Pulmonary artery endothelial cell (primary cell): ENCODE measurements at regions not wholly inside any gene's neighbourhood (a gene's known extent, or its start where the extent isn't known, plus 50 kb on each side); places are given as distances from the start of the nearest gene placed in this dataset.
"Not testable (repeated sequence)": the region's sequence is repeated elsewhere in the genome, so short reads cannot be mapped to it uniquely, and the experiment has no call there.

Source experiments
- DNase-seq: peaks from one replicate; pipeline ENCODE4 v3.0.0-alpha.2; 2011; ENCODE audit warnings: low read depth, low spot score

DNA sequence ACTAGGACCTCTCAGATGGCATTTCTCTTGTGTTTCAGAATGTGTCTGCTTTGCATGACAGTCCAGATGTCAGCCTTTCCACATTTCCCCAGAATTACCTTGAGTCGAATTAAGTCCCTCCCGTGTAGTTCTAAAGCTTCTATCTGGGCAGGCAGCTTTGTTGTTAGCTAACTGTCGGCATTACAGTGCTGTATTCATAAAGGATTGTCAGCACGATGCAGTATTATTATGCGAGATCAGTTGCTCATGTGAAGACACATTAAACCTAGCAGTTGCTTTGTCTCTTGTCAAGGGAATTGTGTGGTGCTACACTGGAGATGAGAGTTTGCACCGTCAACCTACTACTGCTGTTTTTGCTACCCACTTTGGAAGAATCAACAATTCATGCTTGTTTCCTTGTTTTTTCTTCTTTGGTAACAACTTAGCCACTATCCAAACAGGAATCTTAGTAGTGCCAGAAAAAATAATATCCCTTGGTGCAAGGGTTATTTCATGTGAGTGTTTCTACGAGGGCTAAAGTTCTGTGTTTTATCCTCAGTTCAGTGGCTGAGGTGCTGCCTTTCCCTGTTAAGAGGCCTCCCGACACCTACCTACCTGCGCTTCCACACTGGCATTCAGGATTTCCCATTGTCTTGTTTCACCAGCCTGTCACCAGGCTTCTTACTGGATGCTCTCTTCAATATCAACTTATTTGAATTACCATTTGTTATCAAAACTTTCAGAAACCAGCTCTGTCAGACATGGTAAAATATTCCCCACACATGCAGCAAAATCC is 297.9 kb upstream of the G2E3 start:
- DNase-seq = no peak

DNA sequence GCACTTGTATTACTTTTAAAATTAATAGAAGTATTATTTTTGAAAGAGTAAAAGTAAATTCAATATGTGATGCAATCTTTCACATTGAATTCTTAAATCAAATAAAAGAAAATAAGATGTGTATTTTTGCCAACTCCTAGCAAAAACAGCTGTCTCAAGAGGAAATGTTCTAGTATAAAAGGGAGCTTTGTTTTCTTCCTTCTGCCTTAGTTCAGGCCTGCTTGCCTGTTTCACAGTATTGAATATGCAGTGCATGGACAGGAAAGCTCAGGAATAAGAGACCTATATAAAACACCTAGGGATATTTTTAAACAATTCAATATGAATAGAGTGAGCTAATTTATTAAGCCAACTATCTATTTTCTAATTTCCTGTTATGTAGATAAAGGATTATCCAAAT is 294.8 kb upstream of the G2E3 start:
- DNase-seq = no peak

DNA sequence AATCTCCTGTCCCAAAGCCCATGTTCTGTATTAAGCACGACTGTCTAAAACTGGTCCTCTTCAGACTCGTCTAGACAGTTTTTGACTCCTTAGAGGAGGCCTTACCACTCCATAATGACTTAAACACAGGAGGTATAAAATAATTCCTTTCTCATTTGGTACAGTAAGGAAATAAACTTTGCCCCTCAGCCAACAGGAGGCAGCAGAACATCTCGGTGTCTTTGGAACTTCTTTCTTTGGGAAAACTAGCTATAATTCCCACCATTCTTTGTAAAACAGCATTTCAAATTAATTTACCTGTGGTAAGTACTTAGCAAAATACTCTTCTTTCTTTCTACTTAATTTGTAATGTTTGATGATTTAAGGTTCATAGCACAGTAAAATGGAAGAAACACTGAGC is 292.7 kb upstream of the G2E3 start:
- DNase-seq = no peak

DNA sequence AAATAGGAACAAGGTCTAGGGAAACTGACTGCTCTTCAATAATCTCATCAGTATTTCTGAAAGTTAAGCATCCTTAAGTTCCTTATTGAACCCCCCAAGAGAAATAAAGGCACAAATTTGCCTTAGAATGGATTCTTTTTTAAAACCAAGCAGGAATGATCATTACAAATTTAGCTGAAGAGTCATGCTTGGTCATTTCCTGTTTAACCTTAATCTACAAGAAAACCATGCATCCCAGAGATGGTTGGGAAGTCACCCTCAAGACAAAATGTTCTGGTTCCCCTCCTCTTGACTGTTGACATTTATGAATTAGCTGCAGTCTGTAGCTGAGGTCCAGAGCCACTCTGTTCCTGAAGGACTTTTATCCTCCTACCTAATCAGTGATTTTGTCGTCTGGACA is 291.8 kb upstream of the G2E3 start:
- DNase-seq = no peak

DNA sequence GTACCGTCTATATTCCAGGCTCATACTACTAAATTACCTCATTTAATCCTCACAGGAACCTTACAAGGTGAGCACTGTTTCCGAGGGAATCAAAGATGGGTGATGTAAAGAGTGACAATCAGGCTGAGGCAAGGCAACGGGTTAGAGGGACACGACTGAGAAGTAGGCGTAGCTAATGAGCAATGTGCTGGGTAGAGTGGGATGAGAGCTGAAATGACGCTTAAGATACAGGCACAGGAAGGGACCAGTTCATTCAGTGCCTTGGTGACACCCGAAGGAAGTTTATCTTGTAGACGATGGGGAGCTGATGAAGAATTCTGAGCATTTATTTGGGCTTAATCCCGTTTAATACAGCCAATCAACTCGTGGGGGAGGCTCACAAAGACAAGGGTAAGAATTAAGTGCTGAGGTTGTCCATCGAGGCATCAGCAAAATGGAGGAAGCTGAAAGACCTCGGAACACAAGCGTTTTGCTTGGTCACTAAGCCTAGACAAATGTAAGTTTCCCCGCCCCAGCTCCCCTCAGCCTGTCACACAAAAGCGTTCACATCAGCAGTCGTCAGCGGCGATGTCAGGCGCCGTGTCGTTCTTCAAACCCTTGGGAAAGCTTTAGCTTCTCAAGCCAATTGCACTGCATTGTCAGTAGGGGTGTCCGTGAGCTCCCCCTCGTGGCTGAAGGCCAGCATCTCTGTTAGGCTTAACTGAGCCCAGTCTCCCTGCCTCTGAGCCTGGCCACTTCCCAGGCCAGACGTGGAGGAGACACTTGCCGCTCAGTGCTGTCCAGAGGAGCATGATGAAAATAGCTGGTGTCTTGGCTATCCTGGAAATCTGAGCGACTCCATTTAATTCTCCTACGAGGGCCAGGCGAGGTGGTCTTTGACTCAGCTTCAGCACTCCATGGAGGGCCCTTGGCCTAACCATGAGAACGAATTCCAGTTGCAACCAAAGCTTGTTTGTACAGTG is 288.5 kb upstream of the G2E3 start:
- peak; percentile 47 for DNase-seq

DNA sequence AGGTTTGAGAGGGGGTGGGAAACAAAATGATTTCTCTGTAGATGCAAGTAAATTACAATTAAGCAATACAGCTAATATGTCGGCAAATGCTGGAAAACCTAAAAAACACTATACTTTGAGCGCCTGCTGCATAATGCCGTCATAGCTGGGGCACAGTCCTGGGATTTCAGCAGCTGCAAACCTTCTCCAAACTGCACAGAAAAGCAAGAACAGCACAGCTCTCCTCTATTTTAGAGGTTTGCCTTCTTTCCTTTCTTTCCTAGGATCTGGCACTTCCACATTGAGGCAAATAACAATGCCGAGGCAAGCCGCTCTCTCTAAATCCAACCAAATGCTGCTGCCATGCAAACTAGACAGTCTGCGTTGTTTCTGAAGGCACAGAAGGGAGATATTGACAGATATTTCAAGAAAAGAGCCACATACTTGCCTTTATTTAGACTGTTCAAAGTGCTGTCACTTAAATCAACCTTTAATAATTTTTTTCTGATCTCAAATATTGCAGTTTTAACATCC is 287.1 kb upstream of the G2E3 start:
- no peak for DNase-seq

DNA sequence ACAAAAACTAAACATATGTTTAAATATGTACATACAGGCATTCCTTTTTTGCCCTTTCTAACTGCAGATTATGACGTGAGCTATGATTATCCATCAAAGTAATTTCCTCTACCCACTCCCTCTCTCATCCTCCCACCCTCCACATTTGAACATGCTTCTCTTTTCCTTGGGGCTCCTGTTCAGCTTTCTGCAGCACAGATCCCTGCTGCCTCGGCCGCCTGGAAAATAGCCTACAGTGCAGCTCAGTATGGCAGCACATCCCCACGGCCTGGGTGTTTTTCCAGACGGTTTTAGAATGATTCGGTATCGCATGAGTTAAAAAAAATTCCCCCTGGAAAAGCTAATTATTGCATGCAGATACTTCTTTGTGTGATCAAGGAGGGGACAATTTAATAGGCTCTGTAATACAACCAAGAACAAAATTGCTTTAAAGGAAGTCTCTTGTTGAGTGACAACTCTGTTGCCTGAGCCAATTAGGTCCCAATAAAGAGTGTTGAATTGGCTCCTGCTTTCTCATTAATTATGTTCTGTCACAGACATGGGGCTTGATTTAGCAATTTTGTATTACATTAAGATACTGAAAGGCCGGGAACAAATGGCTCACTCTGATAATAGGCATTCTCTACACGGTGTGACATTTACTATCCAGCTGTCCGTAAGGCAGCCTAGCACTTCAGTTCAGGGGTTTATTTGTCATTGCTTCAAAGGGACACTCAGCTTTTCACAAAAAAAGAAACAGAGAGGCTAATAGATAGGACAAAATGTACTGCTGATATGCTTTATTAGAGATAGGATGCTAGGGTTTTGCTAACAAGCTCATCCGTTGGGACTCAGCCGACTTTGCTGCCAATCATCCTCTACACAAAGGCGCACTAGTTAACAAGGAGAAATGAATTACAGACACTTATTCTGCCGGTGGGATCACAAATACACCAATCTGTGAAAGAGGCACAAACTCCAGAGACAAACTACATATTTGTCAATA is 285.8 kb upstream of the G2E3 start:
- DNase-seq = no peak

DNA sequence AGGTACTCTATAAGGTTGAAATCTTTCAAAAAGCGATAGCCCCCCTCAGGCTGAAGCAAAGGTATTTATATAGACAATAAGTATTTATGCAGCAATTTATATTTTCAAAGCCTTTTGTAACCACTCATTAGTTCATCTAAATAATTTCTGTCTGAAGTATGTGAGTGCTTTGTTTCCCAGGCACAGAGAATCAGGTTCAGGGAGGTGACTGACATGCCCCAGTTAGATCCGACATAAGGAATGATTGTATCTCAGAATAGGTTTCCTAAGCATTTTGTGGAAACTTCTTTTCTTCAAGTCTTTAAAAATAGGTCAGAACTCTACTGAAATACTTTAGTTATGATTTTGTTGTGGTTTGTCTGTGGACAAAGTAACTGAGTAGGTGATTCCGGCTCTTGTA is 283.4 kb upstream of the G2E3 start:
- DNase-seq = no peak

DNA sequence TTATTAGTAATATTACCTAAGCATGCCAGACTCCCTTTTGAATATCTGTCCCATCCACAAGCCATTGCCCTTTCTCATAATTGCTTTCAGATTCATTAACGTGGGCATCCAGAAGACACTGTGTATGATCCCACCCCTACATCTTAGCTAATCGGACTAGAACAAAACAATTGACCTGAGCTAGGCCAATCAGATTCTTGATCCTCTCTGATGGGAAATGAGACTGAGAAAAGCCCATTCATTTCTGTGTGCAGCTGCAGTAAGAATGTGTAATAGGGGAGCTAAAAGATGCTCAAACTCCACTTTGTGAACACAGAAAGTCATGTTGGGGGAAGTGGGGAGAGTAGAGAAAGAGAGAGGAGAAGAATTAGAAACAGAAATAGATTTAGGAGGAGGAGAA is 281.7 kb upstream of the G2E3 start:
- no peak for DNase-seq

DNA sequence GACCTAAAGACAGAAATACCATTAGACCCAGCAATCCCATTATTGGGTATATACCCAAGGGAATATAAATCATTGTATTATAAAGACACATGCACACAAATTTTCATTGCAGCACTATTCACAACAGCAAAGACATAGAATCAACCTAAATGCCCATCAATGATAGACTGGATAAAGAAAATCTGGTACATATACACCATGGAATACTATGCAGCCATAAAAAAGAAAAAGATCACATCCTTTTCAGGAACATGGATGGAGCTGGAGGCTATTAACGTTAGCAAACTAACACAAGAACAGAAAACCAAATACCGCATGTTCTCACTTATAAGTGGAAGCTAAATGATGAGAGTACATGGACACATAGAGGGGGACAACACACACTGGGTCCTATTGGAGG is 280.1 kb upstream of the G2E3 start:
- DNase-seq = not testable (repeated sequence)

DNA sequence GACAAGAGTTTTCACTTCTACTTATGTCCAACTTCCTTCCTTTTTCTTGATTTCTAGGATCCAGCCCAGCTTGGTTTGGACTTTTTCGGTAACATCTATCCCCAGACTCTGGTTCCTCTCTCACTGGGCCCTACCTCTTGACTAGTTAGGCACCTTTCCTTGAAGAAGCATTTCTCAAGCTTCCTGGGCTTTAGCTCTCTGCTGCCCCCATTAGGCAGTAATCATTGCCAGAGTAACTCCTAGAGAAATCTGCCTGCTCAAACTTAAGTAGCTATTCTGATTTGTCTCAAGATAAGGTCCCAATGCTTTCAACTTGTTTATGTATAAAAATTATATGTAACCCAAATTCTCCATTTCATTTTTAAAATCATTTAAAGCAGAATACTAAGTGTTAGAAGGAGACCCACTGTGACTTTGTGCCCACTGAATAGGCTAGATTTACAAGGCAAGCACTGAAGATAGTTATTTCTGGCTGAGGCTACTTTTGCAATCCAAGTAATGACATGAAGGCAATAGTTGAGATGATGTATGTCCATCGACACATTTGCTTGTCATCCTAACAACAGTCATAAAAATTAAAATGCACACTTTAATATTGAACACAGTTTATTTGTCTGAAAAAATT is 275.0 kb upstream of the G2E3 start:
- no peak for DNase-seq

DNA sequence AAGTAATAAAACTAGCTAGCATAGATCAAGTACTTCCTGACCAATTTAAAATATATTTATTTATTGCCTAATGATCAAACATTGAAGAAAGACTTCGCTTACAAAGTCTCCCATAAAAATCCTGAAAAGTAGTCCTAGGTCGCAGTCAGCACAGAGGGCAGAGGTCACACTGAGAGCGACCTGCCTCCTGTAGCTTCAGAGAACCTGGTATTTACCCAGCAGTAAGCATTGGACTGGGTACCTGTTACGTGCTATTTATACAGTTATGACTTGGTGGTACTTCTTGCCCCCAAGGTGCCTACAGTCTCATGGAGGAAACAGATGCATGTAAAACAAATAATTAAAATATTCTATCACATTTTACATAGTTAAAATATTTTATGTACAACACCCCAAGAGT is 274.1 kb upstream of the G2E3 start:
- no peak for DNase-seq

DNA sequence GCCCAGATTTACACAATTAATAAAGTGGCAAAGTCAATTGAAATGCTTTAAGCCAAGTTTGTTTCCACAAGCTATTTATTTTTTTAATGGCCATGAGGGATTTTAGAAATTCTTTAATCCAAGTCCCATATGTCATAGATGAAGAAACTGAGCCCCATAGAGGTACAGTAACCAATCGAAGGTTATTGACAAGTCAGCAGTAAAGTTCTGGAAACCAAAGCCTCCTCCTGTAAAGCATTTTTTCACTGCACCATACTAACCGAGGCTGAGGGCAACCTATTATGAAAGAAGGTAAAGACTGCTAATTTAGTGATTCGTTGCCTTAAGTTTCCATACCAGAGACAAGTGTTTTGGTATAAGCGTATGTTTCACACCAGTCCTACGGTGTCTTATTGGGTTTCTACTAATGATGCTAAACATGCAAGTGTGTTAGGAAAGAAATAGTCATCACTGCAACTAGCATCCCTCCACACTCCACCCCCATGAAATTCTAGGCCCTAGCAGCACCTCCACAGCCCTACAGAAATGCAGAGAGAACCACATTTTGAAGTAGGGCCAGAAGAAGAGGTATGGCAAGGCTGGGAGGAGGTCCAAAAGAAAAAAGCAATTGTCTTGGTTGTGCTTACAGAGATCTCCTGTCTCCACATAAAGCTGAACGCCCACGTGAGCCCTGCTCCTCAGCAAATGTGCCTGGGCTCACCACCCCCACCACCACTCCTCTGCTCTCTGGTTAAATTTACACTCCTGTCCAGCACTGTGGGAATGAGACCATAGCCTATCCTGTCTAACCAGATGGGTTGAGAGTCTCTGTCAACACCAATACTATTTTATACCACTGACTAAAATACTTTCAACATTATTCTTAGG is 271.1 kb upstream of the G2E3 start:
- DNase-seq = no peak

DNA sequence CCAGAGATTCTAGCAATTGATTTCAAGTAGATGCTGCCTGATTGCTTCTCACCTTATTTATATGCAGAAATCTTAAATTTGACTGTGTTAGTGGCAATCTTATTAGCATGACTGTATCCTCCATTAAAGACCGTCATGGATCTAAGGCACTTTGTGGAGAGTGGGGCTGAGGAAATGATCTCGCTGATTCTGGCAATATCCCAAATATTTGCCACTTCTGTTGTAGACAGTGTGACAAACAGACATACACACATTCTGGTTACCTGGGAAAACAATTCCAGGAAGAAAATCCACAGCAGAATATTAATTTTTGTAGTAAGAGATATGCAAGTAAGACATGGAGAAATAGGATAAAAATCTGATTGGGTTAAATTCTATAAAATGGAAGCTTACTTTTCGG is 269.0 kb upstream of the G2E3 start:
- no peak for DNase-seq

DNA sequence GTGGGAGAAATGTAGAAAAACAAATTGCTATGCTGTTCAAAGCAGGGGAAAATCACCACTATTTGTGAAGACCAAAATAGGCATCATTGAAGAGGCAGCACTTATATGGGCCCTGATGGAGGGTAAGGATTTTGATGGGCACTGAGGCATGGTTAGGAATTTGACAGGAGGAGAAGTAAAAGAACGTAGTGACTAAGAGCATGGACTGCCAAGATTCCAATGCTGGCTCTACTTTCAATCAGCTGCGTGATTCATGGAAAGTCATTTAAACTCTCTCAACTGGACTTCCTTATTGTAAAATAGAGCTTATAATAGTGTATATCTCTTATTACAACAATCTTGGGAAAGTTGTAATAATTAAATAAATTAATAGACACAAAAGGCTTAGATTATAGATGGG is 267.7 kb upstream of the G2E3 start:
- no peak for DNase-seq

DNA sequence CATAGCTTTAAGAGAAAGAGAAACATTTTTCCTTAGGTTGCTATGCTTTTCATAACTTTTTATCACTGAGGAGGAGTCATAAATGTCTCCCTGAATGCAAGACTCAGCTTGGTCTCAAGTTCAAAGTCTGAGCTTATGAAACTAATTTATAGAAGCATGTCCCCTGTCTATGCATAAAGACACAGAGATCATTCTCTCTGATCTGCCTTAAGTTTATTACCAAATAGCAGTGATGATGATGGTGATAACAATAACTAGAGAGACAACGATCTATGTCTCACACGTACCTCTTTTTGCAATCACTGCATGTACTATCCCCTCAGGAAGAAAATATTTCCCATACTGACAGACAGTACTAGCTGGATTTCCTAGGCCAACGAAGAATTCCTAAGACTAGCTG is 266.4 kb upstream of the G2E3 start:
- no peak for DNase-seq

DNA sequence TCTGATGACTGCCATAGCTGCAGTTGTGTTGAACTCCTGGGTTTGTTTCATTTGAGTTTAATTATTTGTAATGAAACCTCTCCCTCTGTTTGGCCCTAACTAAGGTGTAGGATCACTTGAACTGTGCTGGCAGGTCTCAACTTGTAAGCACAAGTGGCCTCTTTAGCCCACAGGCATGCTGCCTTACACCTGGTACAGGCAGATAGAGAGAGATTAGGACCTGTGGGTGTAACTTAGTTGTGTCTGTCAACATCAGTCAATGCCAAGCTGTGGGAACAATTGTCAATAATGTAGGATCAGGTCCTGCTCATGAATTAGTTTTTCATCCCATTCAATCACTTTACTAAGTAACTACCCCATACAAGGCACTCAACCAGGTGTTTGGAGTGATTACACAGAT is 263.0 kb upstream of the G2E3 start:
- DNase-seq = no peak

DNA sequence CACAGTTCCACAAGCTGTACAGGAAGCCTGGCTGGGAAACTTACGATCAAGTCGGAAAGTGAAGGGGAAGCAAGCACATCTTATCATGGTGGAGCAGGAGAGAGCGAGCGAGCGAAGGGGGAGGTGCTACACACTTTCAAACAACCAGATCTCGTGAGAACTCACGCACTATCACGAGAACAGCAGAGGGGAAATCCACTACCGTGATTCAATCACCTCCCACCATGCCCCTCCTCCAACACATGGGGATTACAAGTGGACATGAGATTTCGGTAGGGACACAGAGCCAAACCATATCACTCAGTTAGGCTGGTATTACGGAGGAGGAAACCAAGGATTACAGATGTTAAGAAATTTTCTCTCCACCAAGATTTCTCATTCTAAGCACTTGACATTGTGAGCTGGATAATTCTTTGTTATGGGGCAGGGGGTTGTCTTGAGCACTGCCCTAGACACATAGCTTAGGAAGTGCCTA is 262.0 kb upstream of the G2E3 start:
- no peak for DNase-seq

DNA sequence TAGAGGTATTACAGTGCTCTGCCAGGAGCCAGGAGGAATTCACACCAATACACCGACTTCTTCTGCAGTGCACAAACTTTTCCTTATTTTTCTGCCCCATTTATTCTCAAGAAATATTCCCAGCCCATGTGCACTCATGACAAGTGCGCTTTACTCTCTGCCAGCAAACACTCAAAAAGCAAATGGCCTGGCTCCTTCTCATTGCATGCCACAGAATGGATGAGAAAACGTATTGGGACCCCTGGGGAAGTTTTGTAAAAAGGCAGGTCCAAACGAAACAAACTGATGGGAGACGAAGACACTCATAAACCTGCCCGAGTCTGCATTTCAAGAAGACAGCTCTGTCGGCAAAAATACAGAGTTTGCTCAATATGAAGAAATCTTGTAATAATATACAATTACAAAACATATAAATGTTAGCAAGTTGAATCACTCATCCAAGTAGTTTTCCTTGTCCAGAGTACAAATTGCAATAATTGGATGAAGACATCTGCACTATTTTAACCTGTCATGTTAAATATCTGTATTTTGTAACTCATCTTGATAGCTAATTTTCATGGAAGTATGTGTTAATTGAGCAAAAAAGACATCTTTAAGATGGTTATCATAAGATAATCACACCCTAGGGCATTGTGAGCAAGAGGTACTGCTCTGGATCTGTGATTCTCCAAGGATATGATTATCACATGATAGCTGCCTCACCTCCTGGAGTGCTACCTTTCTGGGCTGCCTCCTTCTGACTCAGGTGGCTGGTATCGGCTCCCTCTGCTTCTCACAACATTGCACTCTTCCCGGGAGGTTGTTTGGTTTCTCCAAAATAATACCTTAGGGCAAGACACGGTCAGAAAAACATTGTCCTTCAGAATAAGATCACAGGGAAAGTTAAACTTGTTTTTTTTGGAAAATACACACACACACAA is 260.8 kb upstream of the G2E3 start:
- no peak for DNase-seq
